ENCODE measurements at regions not wholly inside any gene's neighbourhood (a gene's known extent, or its start where the extent isn't known, plus 50 kb on each side); places are given as distances from the start of the nearest gene placed in this dataset.

- H3K27me3 ChIP-seq: no peaks in the 10 kb centered on the region
- H3K36me3 ChIP-seq: no peaks in the 10 kb centered on the region
- no peaks in the 10 kb centered on the region for H3K4me1 ChIP-seq
- peaks cover 0 to 13% (median 3%) of the 10 kb centered on the region in 4 donors for H3K9me3 ChIP-seq
- no peak for TF ChIP-seq EP300 (IDR thresholded peaks at IDR 0.05)
- no peak for TF ChIP-seq POLR2AphosphoS5 (IDR thresholded peaks at IDR 0.05)
- no peak for TF ChIP-seq POLR2A (IDR thresholded peaks at IDR 0.05)
- no peak for TF ChIP-seq CTCF (IDR thresholded peaks at IDR 0.05)
- WGBS, 2 donors: 24 to 57% methylated on average over 1 of the region's 1 CpG
- no peak for ATAC-seq (ENCODE audit: low FRiP score in 2 of 2)
- H3K27ac ChIP-seq: no peak overlapping the region
- H3K4me3 ChIP-seq: no peak overlapping the region
- DNase-seq: no peak
Measured at GRCh38 chr11:111069066-111069465, 176.5 kb upstream of the POU2AF2 start.

- TF ChIP-seq POLR2AphosphoS5 (IDR thresholded peaks at IDR 0.05) (no peak), CTCF (IDR thresholded peaks at IDR 0.05) (no peak), POLR2A (IDR thresholded peaks at IDR 0.05) (no peak), EP300 (IDR thresholded peaks at IDR 0.05) (no peak)
- 90 to 94% methylated on average over 1 of the region's 1 CpG for WGBS, 2 donors
Measured at GRCh38 chr11:111067994-111068393, 177.5 kb upstream of the POU2AF2 start.

GRCh38 chr11:111066846-111067245 is 178.7 kb upstream of the POU2AF2 start:
- Histone ChIP-seq H3K36me3 (no peaks in the 10 kb centered on the region), H3K4me3 (no peak overlapping the region), H3K27ac (no peak overlapping the region), H3K27me3 (no peaks in the 10 kb centered on the region), H3K4me1 (no peaks in the 10 kb centered on the region), H3K9me3 (peaks cover 0 to 13% (median 3%) of the 10 kb centered on the region in 4 donors)
- TF ChIP-seq CTCF (IDR thresholded peaks at IDR 0.05) (no peak), POLR2A (IDR thresholded peaks at IDR 0.05) (no peak), POLR2AphosphoS5 (IDR thresholded peaks at IDR 0.05) (no peak), EP300 (IDR thresholded peaks at IDR 0.05) (no peak)
- 66 to 67% methylated on average over 2 of the region's 2 CpGs for WGBS, 2 donors
- DNase-seq (no peak), ATAC-seq (ENCODE audit: low FRiP score in 2 of 2) (no peak)

More at GRCh38 chr11:111067994-111068393, 177.5 kb upstream of the POU2AF2 start:
- Histone ChIP-seq H3K36me3 (no peaks in the 10 kb centered on the region), H3K4me1 (no peaks in the 10 kb centered on the region), H3K9me3 (peaks cover 0 to 13% (median 3%) of the 10 kb centered on the region in 4 donors), H3K27ac (no peak overlapping the region), H3K4me3 (no peak overlapping the region), H3K27me3 (no peaks in the 10 kb centered on the region)
- ATAC-seq (ENCODE audit: low FRiP score in 2 of 2) (no peak), DNase-seq (no peak)

- Histone ChIP-seq H3K4me3 (no peak overlapping the region), H3K27ac (no peak overlapping the region), H3K4me1 (no peaks in the 10 kb centered on the region), H3K27me3 (no peaks in the 10 kb centered on the region), H3K36me3 (no peaks in the 10 kb centered on the region), H3K9me3 (peaks cover 0 to 13% (median 3%) of the 10 kb centered on the region in 4 donors)
- no peak for TF ChIP-seq POLR2A (IDR thresholded peaks at IDR 0.05)
- no peak for TF ChIP-seq POLR2AphosphoS5 (IDR thresholded peaks at IDR 0.05)
- TF ChIP-seq CTCF (IDR thresholded peaks at IDR 0.05): no peak
- TF ChIP-seq EP300 (IDR thresholded peaks at IDR 0.05): no peak
- 41 to 63% methylated on average over 6 of the region's 6 CpGs for WGBS, 2 donors
- no peak for DNase-seq
- ATAC-seq (ENCODE audit: low FRiP score in 2 of 2): no peak
Measured at GRCh38 chr11:111063726-111064517, 181.6 kb upstream of the POU2AF2 start.

- ATAC-seq (ENCODE audit: low FRiP score in 2 of 2) (no peak), DNase-seq (no peak)
- no peaks in the 10 kb centered on the region for H3K36me3 ChIP-seq
- H3K27me3 ChIP-seq: no peaks in the 10 kb centered on the region
- no peak for TF ChIP-seq EP300 (IDR thresholded peaks at IDR 0.05)
- TF ChIP-seq POLR2AphosphoS5 (IDR thresholded peaks at IDR 0.05): no peak
- no peak for TF ChIP-seq POLR2A (IDR thresholded peaks at IDR 0.05)
- no peak for TF ChIP-seq CTCF (IDR thresholded peaks at IDR 0.05)
- no peaks in the 10 kb centered on the region for H3K4me1 ChIP-seq
- H3K27ac ChIP-seq: no peak overlapping the region
- no peak overlapping the region for H3K4me3 ChIP-seq
- 83 to 92% methylated on average over 3 of the region's 3 CpGs for WGBS, 2 donors
- H3K9me3 ChIP-seq: peaks cover 0 to 1% (median under 1%) of the 10 kb centered on the region in 4 donors
Measured at GRCh38 chr11:111062420-111062819, 183.1 kb upstream of the POU2AF2 start.

Data from upper lobe of left lung (tissue), 6 donors.